Activated CD4-positive, alpha-beta T cell treated with anti-CD3 and anti-CD28 coated beads for 48 hours (primary cell): ENCODE measurements at regions not wholly inside any gene's neighbourhood (a gene's known extent, or its start where the extent isn't known, plus 50 kb on each side); places are given as distances from the start of the nearest gene placed in this dataset.
"Not testable (repeated sequence)": the region's sequence is repeated elsewhere in the genome, so short reads cannot be mapped to it uniquely, and the experiment has no call there.

Experiments used
- DNase-seq: peaks from one replicate; pipeline ENCODE4 v3.0.0-alpha.2; 2020

GRCh38 chr2:193883820-193884219, 1689.1 kb upstream of the TMEFF2 start:
- no peak for DNase-seq

- DNase-seq = no peak
These were observed 1682.2 kb upstream of the TMEFF2 start for GRCh38 chr2:193876980-193877379.

- no peak for DNase-seq
These were observed 1674.8 kb upstream of the TMEFF2 start for GRCh38 chr2:193869564-193869963.

- DNase-seq = no peak
These were observed 1674.1 kb upstream of the TMEFF2 start for GRCh38 chr2:193868833-193869232.

GRCh38 chr2:193868132-193868531, 1673.4 kb upstream of the TMEFF2 start:
- no peak for DNase-seq

GRCh38 chr2:193867454-193867853, 1672.7 kb upstream of the TMEFF2 start:
- no peak for DNase-seq

- no peak for DNase-seq
These were observed 1666.8 kb upstream of the TMEFF2 start for GRCh38 chr2:193861557-193861956.

GRCh38 chr2:193847991-193848390, 1653.3 kb upstream of the TMEFF2 start:
- DNase-seq = no peak

- no peak for DNase-seq
These were observed 1652.4 kb upstream of the TMEFF2 start for GRCh38 chr2:193847130-193847529.

- DNase-seq = no peak
These were observed 1650.9 kb upstream of the TMEFF2 start for GRCh38 chr2:193845604-193846003.

- no peak for DNase-seq
These were observed 1648.9 kb upstream of the TMEFF2 start for GRCh38 chr2:193843675-193844074.

GRCh38 chr2:193841384-193842150, 1646.8 kb upstream of the TMEFF2 start:
- no peak for DNase-seq

- DNase-seq = no peak
These were observed 1642.5 kb upstream of the TMEFF2 start for GRCh38 chr2:193837111-193837738.

GRCh38 chr2:193836424-193837006, 1641.8 kb upstream of the TMEFF2 start:
- DNase-seq = not testable (repeated sequence)

GRCh38 chr2:193833895-193834294, 1639.2 kb upstream of the TMEFF2 start:
- DNase-seq = not testable (repeated sequence)

- DNase-seq = no peak
These were observed 1629.7 kb upstream of the TMEFF2 start for GRCh38 chr2:193824474-193824873.

- no peak for DNase-seq
These were observed 1624.2 kb upstream of the TMEFF2 start for GRCh38 chr2:193818801-193819499.

GRCh38 chr2:193816008-193816407, 1621.3 kb upstream of the TMEFF2 start:
- DNase-seq = no peak

GRCh38 chr2:193810533-193810932, 1615.8 kb upstream of the TMEFF2 start:
- DNase-seq = no peak

- no peak for DNase-seq
These were observed 1614.1 kb upstream of the TMEFF2 start for GRCh38 chr2:193808877-193809276.

- DNase-seq = no peak
These were observed 1611.5 kb upstream of the TMEFF2 start for GRCh38 chr2:193806088-193806774.

- DNase-seq = no peak
These were observed 1602.1 kb upstream of the TMEFF2 start for GRCh38 chr2:193796847-193797246.

GRCh38 chr2:193793914-193794313, 1599.2 kb upstream of the TMEFF2 start:
- no peak for DNase-seq
